ENCODE measurements at regions not wholly inside any gene's neighbourhood (a gene's known extent, or its start where the extent isn't known, plus 50 kb on each side); places are given as distances from the start of the nearest gene placed in this dataset.

GRCh38 chr16:82241469-82242052, 71.5 kb upstream of the MPHOSPH6 start:
- DNase-seq: no peak

GRCh38 chr16:82240111-82240510, 70.1 kb upstream of the MPHOSPH6 start:
- DNase-seq: no peak

GRCh38 chr16:82236875-82237274, 66.9 kb upstream of the MPHOSPH6 start:
- DNase-seq: no peak

- DNase-seq: no peak
Observed at GRCh38 chr16:82236415-82236814, 66.4 kb upstream of the MPHOSPH6 start.

GRCh38 chr16:82232806-82233205, 62.8 kb upstream of the MPHOSPH6 start:
- no peak for DNase-seq

- no peak for DNase-seq
Observed at GRCh38 chr16:82231008-82231787, 61.2 kb upstream of the MPHOSPH6 start.

- peak; percentile 20 for DNase-seq
Observed at GRCh38 chr16:82229800-82230619, 60.0 kb upstream of the MPHOSPH6 start.

- DNase-seq: no peak
Observed at GRCh38 chr16:82226327-82226726, 56.3 kb upstream of the MPHOSPH6 start.

GRCh38 chr16:82224821-82225220, 54.8 kb upstream of the MPHOSPH6 start:
- no peak for DNase-seq

- DNase-seq: no peak
Observed at GRCh38 chr16:82220541-82220940, 50.5 kb upstream of the MPHOSPH6 start.

Measured in muscle of arm (tissue), 1 donor.